SK-N-SH treated with all-trans-retinoic acid at 6 μM for 48 hours (cell line): ENCODE measurements at regions not wholly inside any gene's neighbourhood (a gene's known extent, or its start where the extent isn't known, plus 50 kb on each side); places are given as distances from the start of the nearest gene placed in this dataset.

Experiments
- ATAC-seq: fragments of 200-7000 bp; cut with Tn5 transposase; 3 replicates; pipeline ENCODE4 v1.9.1; 2020; ENCODE audit warnings: mild to moderate bottlenecking, moderate library complexity
- ARNTL ChIP-seq: fragments of 450-650 bp; formaldehyde crosslinking; IDR thresholded peaks from 2 replicates; pipeline ENCODE4 v1.5.0; 2020; ENCODE audit warnings: low read depth, mild to moderate bottlenecking, moderate library complexity, borderline replicate concordance
- BACH2 ChIP-seq: fragments of 250-450 bp; sonication (Bioruptor Pico); IDR thresholded peaks from 2 replicates; pipeline ENCODE4 v1.9.0; 2021; ENCODE audit warnings: mild to moderate bottlenecking, borderline replicate concordance
- CREB5 ChIP-seq: fragments of 250-450 bp; sonication (Bioruptor Pico); IDR thresholded peaks from 2 replicates; pipeline ENCODE4 v1.5.1; 2020; ENCODE audit warnings: low read depth, mild to moderate bottlenecking, moderate library complexity
- CSDC2 ChIP-seq: fragments of 250-450 bp; sonication (Bioruptor Pico); IDR thresholded peaks from 2 replicates; pipeline ENCODE4 v1.5.0; 2020; ENCODE audit warnings: mild to moderate bottlenecking, moderate library complexity
- CSRNP3 ChIP-seq: fragments of 250-450 bp; sonication (Bioruptor Pico); IDR thresholded peaks from 2 replicates; pipeline ENCODE4 v1.5.1; 2021; ENCODE audit warnings: mild to moderate bottlenecking, moderate library complexity
- ESRRG ChIP-seq: fragments of 250-450 bp; sonication (Bioruptor Pico); IDR thresholded peaks from 2 replicates; pipeline ENCODE4 v1.6.1; 2021; ENCODE audit warnings: mild to moderate bottlenecking
- GLIS3 ChIP-seq: fragments of 250-450 bp; sonication (Bioruptor Pico); IDR thresholded peaks from 2 replicates; pipeline ENCODE4 v1.5.0; 2020; ENCODE audit warnings: mild to moderate bottlenecking, moderate library complexity
- ISL1 ChIP-seq: fragments of 250-450 bp; sonication (Bioruptor Pico); IDR thresholded peaks from 2 replicates; pipeline ENCODE4 v2.1.2; 2022; ENCODE audit warnings: mild to moderate bottlenecking, moderate library complexity
- OSR1 ChIP-seq: fragments of 250-450 bp; sonication (Bioruptor Pico); IDR thresholded peaks from 2 replicates; pipeline ENCODE4 v1.8.0; 2022; ENCODE audit warnings: moderate library complexity, mild to moderate bottlenecking, inconsistent platforms
- PATZ1 ChIP-seq: fragments of 250-450 bp; sonication (Bioruptor Pico); IDR thresholded peaks from 2 replicates; pipeline ENCODE4 v1.8.0; 2020; ENCODE audit warnings: mild to moderate bottlenecking, moderate library complexity, borderline replicate concordance
- POU6F1 ChIP-seq: fragments of 250-450 bp; sonication (Bioruptor Pico); IDR thresholded peaks from 2 replicates; pipeline ENCODE4 v1.8.0; 2021; ENCODE audit warnings: low read depth, mild to moderate bottlenecking, moderate library complexity, borderline replicate concordance
- PPARA ChIP-seq: fragments of 250-450 bp; sonication (Bioruptor Pico); IDR thresholded peaks from 2 replicates; pipeline ENCODE4 v1.5.0; 2020; ENCODE audit warnings: mild to moderate bottlenecking, borderline replicate concordance
- SNAI2 ChIP-seq: fragments of 250-450 bp; sonication (Bioruptor Pico); IDR thresholded peaks from 2 replicates; pipeline ENCODE4 v1.5.0; 2020; ENCODE audit warnings: mild to moderate bottlenecking, moderate library complexity
- TOX ChIP-seq: fragments of 250-450 bp; sonication (Bioruptor Pico); IDR thresholded peaks from 2 replicates; pipeline ENCODE4 v1.8.0; 2021; ENCODE audit warnings: mild to moderate bottlenecking, moderate library complexity, borderline replicate concordance
- TSHZ2 ChIP-seq: fragments of 250-450 bp; sonication (Bioruptor Pico); IDR thresholded peaks from 2 replicates; pipeline ENCODE4 v1.5.0; 2020; ENCODE audit warnings: mild to moderate bottlenecking, moderate library complexity
- ZC3H10 ChIP-seq: fragments of 250-450 bp; sonication (Bioruptor Pico); IDR thresholded peaks from 2 replicates; pipeline ENCODE4 v1.5.1; 2021; ENCODE audit warnings: mild to moderate bottlenecking, moderate library complexity
- ZFP3 ChIP-seq: fragments of 250-450 bp; sonication (Bioruptor Pico); IDR thresholded peaks from 2 replicates; pipeline ENCODE4 v1.5.0; 2020; ENCODE audit warnings: mild to moderate bottlenecking, moderate library complexity
- ZFP30 ChIP-seq: fragments of 450-650 bp; formaldehyde crosslinking; IDR thresholded peaks from 2 replicates; pipeline ENCODE4 v1.5.0; 2022; ENCODE audit warnings: mild to moderate bottlenecking, moderate library complexity
- ZNF565 ChIP-seq: fragments of 450-650 bp; formaldehyde crosslinking; conservative IDR thresholded peaks from 2 replicates; pipeline ENCODE4 v1.5.0; 2020; ENCODE audit warnings: low read depth, mild to moderate bottlenecking, moderate library complexity
- ZNF70 ChIP-seq: fragments of 450-650 bp; formaldehyde crosslinking; IDR thresholded peaks from 2 replicates; pipeline ENCODE4 v1.5.0; 2020; ENCODE audit warnings: mild to moderate bottlenecking, moderate library complexity
- ZNF8 ChIP-seq: fragments of 450-650 bp; formaldehyde crosslinking; IDR thresholded peaks from 2 replicates; pipeline ENCODE4 v1.5.0; 2020; ENCODE audit warnings: mild to moderate bottlenecking, moderate library complexity

GRCh38 chr11:45723397-45723796 is 58.0 kb upstream of the CHST1 start:
- ATAC-seq = no peak
- TF ChIP-seq BACH2 = no peak
- TF ChIP-seq POU6F1 (CRISPR knock-in tag) = no peak
- no peak for TF ChIP-seq ARNTL (CRISPR knock-in tag)
- TF ChIP-seq PATZ1 (CRISPR knock-in tag) = no peak
- no peak for TF ChIP-seq ZFP3 (CRISPR knock-in tag)
- TF ChIP-seq ISL1 (CRISPR knock-in tag) = no peak
- no peak for TF ChIP-seq ZNF8
- no peak for TF ChIP-seq TOX (CRISPR knock-in tag)
- no peak for TF ChIP-seq TSHZ2 (CRISPR knock-in tag)
- TF ChIP-seq GLIS3 (CRISPR knock-in tag) = no peak
- no peak for TF ChIP-seq ZNF70 (CRISPR knock-in tag)
- TF ChIP-seq, all 23 proteins: peak for 0

GRCh38 chr11:45722144-45722543 is 56.7 kb upstream of the CHST1 start:
- TF ChIP-seq PATZ1 (CRISPR knock-in tag) (no peak), ZNF565 (no peak), GLIS3 (CRISPR knock-in tag) (no peak), ZC3H10 (CRISPR knock-in tag) (no peak), BACH2 (no peak), ZNF8 (no peak), ARNTL (CRISPR knock-in tag) (no peak), ISL1 (CRISPR knock-in tag) (no peak), SNAI2 (CRISPR knock-in tag) (no peak), OSR1 (CRISPR knock-in tag) (no peak), ZNF70 (CRISPR knock-in tag) (no peak), PPARA (no peak)
- ATAC-seq = no peak

GRCh38 chr11:45717526-45717925 is 52.1 kb upstream of the CHST1 start:
- ATAC-seq = no peak
- TF ChIP-seq OSR1 (CRISPR knock-in tag) (no peak), ZFP30 (CRISPR knock-in tag) (no peak), TOX (CRISPR knock-in tag) (no peak), PPARA (no peak), CREB5 (CRISPR knock-in tag) (no peak), ZC3H10 (CRISPR knock-in tag) (no peak), TSHZ2 (CRISPR knock-in tag) (no peak), ARNTL (CRISPR knock-in tag) (no peak), ESRRG (no peak), PATZ1 (CRISPR knock-in tag) (no peak), ZNF70 (CRISPR knock-in tag) (no peak), BACH2 (no peak), SNAI2 (CRISPR knock-in tag) (no peak), CSDC2 (CRISPR knock-in tag) (no peak), ZFP3 (CRISPR knock-in tag) (no peak), CSRNP3 (CRISPR knock-in tag) (no peak)
